HG03097 (cell line): ENCODE measurements at regions not wholly inside any gene's neighbourhood (a gene's known extent, or its start where the extent isn't known, plus 50 kb on each side); places are given as distances from the start of the nearest gene placed in this dataset.
"Not testable (repeated sequence)": the region's sequence is repeated elsewhere in the genome, so short reads cannot be mapped to it uniquely, and the experiment has no call there.

Source experiments
- ATAC-seq: cut with Tn5 transposase; IDR thresholded peaks from one replicate; pipeline ENCODE4 v1.9.1; 2021; ENCODE audit not compliant: unreplicated experiment, low FRiP score

DNA sequence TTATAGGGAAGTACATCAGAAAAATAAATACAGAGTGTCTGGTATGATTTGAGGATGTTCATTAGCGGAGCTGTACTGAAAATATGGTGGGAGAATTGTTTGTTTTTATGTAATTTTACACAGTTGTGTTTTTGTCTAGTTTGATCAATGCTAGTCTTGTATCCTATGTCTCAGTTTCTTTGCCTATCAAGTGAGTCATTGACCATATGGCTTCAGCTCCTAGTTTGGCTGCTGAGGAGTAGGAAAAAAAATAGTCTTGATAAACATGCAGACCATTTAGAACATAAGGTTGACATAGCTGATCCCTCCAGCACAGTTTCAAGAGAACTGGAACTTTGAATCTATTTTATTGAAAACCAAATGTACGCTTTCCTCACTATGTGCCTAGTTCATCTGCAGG, 1292.1 kb upstream of the FLRT2 start:
- no peak for ATAC-seq

DNA sequence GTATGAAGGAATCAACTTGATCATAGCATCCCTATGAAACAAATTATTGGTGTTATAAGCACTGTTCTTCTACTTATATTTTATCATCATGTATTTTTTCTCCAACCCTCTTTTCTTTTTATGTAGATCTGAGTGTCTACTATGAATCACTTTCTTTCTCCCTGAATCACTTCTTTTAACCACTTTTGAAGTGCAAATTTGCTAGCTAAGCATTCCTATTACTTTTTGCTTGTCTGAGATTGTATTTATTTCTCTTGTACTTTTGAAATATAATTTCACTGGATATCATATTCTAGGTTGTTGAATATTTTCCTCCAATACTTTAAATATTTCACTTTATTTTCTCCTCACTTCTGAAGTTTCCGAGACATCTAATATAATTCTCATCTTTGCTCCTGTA, 1282.3 kb upstream of the FLRT2 start:
- no peak for ATAC-seq

GRCh38 chr14:84250893-84251292, 1279.1 kb upstream of the FLRT2 start:
- no peak for ATAC-seq

GRCh38 chr14:84251411-84252115, 1278.4 kb upstream of the FLRT2 start:
- ATAC-seq: no peak

DNA sequence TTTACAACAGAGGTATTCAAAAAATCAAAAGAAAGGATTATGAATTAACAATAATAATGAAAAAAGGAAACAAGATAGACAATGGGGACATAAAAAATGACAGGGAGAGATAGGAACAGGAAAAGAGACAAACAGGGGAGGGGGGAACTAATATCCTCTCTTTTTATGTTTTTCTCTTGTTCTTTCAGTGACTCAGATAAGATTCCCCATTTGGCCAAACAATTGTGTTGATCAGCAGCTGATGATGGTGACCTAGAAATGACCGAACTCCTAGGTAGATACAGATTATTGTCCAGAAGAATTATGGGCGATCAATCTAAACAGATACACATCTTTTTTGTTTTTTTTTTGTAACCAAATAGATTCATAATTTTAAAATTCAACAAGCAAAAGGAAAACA, 1277.2 kb upstream of the FLRT2 start:
- no peak for ATAC-seq

DNA sequence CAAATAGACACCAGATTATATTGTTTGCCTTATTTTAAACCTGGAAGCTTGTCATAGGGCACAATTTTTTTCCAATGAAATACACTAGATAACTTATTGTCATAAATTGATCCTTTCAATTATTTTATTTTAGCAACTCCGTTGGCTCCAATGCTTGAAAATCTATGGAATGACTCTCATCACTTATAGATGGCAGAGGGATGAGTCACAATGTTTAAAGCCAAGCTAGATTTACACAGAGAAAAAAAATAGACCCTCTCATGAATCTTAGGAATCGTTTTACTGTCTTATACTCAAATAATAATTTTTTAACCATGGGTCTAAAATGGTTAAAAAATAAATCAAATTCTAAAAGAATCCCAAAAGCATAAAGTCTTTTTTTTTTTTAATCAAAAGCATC, 1276.6 kb upstream of the FLRT2 start:
- ATAC-seq: no peak

DNA sequence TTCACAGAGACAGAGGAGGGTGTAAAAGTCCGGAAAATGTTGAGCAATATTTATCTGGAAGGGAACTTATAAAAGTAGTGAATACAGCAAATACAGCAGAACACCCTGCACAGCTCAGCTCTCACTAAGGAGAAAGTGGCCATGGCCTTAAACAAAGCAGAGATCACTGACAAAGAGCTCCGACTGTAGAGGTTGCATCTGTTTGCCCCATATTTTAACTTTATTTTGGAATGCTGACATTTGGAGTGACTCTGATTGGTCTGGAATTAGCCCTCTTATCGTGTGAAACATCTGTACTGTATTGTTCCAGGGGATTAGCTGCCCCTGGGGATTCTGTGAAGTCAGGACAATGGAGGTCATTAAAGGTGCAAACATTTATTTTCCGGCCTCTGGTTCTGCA, 1275.7 kb upstream of the FLRT2 start:
- no peak for ATAC-seq

DNA sequence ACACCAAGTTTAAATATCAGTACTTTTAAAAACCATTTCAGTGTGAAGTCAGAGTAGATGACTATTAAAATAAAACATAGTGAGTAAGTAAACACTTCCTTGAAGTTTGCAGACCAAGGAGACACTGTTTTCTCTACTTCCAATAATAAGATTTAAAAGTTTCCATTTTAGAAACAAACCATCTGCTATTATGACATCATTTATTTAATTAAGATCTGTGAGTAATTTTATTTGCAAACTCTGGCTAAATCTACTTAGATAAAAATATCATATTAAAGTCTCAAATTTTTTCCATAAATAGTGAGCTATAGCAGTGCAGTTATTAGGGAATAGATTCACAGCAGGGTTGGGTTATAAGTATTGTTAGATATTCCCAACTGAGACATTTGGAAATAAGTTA, 1267.0 kb upstream of the FLRT2 start:
- no peak for ATAC-seq

DNA sequence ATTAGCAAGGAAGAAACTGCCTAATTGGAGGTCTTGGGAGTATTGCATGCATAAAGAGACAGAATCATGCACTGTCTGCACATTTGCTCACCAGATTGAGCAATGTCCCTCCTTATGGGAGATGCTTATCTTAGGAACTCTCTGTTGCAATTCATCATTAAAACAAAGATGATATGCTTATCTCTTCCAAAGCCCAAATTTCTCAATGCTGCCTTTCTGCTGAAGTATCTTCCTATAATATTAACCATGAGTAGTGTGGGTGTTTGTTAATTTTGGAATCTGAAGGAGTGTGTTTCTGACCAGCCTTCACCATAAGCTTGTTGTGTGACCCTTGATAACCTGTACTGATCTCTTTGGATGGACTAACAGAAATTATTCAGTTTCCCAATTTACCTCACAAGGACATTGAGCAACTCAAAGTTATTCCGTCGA, 1257.6 kb upstream of the FLRT2 start:
- ATAC-seq: no peak

GRCh38 chr14:84273181-84273580, 1256.8 kb upstream of the FLRT2 start:
- ATAC-seq: no peak

DNA sequence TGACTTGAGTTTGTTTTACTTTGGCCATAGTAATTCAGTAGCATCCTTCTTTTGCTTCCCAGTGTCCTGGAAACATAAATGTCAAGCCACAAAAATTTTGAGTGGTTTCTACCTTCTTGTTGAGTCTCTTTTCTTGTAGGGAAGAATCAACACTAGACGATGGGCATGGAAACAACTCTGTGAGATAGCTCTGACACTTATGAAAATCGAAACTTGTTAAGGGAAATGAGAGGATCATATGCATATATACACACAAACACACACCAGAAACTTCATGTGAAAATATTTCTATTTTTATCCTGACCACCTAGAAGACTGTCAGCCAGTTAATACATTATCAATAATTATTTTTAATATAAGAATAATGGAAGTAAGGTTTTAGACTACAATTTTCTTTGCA, 1247.3 kb upstream of the FLRT2 start:
- ATAC-seq: no peak

- no peak for ATAC-seq
Observed at GRCh38 chr14:84288781-84289180, 1241.2 kb upstream of the FLRT2 start.

DNA sequence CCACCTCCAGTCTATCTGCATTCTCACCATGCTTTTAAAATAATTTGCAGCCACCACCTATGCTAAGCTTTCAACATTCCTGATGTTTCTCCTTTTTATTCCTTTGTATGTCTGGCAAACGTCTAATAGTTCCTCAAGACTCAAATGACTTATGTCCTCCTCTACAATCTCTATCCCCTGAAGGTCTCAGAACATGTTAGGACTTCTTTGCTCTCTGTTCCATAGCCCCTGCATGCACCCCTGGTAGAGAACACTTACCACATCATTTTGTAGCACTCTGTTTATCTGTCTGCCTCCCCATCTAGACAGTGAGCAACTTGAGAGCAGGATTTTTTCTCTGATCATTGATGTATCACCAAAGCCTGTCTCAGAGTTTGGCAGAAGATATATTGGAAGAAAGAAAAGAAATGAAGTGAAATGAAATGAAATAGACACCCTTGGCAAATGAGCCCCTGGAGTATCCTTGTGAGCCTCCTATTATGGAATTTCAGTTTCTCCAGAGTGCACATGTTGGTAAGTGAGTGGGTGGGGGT, 1231.2 kb upstream of the FLRT2 start:
- no peak for ATAC-seq

- ATAC-seq: no peak
Observed at GRCh38 chr14:84303140-84303539, 1226.8 kb upstream of the FLRT2 start.

DNA sequence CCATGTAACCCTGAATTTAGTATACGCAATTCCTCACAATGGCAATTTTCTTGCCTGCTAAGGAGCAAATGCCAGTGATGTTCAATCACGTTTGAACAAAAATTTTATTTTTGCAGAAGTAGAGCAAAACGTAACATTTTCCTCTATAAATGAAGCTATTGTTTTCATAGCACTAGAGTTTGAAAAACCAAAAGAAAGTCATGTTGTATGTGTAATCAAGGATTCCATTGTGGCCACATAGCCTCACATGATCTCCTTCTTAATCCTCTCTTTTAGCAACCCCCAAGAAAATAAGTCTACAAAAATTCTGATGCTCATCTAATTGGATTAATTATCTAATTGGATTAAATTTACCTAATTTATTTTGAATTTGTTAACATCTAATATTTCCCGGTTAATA, 1217.4 kb upstream of the FLRT2 start:
- no peak for ATAC-seq

GRCh38 chr14:84323450-84323849, 1206.5 kb upstream of the FLRT2 start:
- no peak for ATAC-seq

DNA sequence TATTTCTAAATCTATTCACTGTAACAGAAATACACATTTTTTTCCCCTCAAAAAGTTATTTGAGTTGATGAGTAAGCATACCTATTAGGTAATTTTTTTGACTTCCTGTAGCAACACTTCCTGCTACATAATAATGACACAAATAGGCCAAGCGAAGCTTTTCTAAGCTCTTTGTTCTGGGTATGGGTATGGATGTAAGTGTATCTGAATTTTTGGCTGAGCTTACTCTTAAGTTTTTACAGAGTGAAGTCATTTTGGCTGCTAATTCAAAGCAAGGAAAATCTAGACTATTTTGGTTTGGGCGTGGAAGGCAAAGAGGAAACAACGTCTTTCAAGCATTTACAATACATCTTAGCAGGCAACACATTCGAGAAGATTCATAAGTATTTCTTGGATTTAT, 1206.0 kb upstream of the FLRT2 start:
- ATAC-seq: no peak

GRCh38 chr14:84336433-84336832, 1193.5 kb upstream of the FLRT2 start:
- no peak for ATAC-seq

- ATAC-seq: no peak
Observed at GRCh38 chr14:84340938-84341337, 1189.0 kb upstream of the FLRT2 start.

DNA sequence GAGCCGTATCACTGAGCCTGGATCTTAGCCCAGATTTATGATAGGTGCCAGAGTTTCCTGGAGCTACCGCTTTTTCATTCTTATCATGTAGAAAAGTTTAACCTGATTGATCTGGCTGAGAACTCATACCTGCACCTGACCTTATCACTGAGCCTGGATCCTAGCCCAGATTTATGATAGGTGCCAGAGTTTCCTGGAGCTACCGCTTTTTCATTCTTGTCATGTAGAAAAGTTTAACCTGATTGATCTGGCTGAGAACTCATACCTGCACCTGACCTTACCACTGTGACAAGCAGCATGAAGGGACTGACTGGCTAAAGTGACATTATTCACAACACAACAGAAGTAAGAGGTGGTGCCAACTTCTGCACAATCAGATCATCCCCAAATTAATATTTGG, 1188.1 kb upstream of the FLRT2 start:
- not testable (repeated sequence) for ATAC-seq

DNA sequence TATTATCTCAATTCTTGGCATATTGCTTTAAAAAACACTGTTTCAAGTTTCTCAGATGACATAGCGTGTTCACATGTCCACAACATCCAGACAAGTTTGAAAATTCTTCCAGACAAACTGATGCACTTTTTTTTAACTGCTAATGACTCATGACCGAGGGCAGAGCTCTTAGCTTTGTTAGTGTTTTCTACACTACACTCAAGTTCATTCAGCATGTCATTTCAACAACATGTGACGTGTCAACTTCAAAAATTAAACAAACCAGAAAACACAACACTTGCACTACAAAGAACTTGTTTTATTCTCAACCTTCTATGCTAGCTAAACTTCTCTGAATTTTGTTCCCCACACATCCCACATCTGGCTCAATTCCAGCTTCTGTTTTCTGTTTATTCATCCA, 1186.3 kb upstream of the FLRT2 start:
- ATAC-seq: no peak

- no peak for ATAC-seq
Observed at GRCh38 chr14:84351646-84352045, 1178.3 kb upstream of the FLRT2 start.

DNA sequence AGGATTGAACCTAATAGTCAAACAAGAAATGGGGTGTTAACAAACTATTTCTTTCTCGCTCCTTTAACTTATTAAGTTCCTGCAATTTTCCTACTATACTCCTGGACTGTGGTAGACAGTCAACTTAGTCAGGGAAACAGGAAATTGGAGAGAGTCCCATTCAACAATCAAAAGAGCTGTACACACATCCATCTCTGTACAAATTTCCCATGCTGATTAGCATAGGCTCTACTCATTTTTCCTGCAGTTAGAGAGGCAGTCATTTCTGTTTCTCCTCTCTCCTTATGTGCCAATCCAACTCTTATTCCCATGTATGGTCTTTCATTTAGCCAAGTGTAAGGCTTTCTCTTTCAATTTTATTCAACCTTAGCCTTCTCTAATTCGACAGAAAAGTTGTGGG, 1168.5 kb upstream of the FLRT2 start:
- no peak for ATAC-seq
